Mammary epithelial cell (primary cell): ENCODE measurements at regions not wholly inside any gene's neighbourhood (a gene's known extent, or its start where the extent isn't known, plus 50 kb on each side); places are given as distances from the start of the nearest gene placed in this dataset.

ENCODE experiments used
- CTCF ChIP-seq, 2 donors: IDR thresholded peaks in 1 of 2; conservative IDR thresholded peaks in 1 of 2; 2 replicates each; pipeline ENCODE4 v1.5.1; 2011 to 2012; ENCODE audit warnings: inconsistent platforms in 2 of 2, low read length in 2 of 2, mild to moderate bottlenecking in 2 of 2, control low read depth in 1 of 2, low read depth in 1 of 2; ENCODE audit not compliant: insufficient read depth in 1 of 2; ENCODE audit errors: extremely low read depth in 1 of 2
- EZH2 ChIP-seq: IDR thresholded peaks from 2 replicates; pipeline ENCODE4 v1.6.1; 2012; ENCODE audit warnings: low read length, inconsistent platforms, borderline replicate concordance

DNA sequence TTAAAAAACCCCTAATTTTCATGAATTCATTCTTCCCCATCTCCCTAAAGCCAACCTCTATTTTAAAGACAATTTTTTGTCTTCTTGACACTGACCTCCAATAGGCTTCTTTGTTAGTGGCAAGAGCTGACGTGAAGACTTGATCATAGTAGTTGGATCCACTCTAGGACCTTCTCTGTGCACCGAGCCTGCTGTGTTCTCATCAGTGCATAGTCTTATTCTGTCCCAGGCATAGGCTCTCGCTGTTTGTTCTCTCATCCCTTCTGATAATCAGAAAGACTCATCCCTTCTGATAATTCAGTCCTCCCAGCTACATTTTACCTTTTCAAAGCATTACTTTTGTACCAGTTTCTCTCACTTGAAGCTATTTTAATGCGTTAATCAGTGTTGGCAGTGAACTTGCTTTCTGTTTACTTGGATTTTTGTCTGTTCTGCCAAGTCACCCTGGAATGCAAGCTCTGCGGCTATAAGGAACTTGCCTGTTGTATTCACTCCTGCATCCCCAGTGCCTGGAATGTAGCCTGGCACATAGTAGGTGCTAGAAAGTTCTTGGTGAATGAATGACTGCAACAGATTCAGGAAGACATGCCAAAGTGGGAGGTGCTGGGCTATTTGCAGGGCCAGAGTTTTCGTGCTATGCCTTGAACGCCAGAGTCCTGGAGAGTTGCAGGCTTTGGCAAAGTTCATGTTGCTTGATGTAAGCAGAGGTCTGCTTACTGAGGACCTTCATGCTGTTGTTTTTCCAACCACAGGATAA is 147.6 kb upstream of the MPHOSPH6 start:
- TF ChIP-seq CTCF (conservative IDR thresholded peaks at IDR 0.05 in 1 of 2, IDR thresholded peaks at IDR 0.05 in 1 of 2; ENCODE audit: extremely low read depth in 1 of 2, insufficient read depth in 1 of 2, low read depth in 1 of 2, low read length in 2 of 2) (no peak), EZH2 (no peak)
